ENCODE measurements at regions not wholly inside any gene's neighbourhood (a gene's known extent, or its start where the extent isn't known, plus 50 kb on each side); places are given as distances from the start of the nearest gene placed in this dataset.

DNA sequence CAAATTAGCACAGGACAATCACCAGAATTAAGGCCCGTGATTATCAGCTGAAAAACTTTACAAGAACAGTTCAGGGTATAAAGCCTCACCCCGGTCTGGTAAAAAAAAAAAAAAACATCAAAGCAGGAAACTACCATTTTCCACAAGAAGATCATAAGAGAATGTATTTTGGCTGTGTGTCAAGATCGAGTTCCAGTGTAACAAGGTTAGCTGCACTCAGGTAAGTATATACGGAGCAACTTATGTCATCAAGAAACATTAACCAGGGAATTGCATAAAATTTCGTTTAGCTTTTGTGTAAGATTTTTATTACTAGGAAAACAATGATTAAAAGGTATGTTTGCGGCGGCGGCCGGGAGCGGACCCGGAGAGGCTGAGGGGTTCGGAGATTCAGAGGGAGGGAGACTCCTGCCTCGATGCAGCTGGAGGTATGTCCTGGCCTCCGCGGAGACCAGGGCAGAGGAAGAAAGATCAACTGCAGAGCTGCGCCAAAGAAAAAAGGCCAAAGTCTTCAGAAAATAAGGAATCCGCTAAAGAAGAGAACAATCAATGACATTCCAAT is 533.8 kb upstream of the CNTNAP2 start:
- no peak for TF ChIP-seq TAF1 (IDR thresholded peaks at IDR 0.05; ENCODE audit: low read depth)
- TF ChIP-seq EP300 (IDR thresholded peaks at IDR 0.05; ENCODE audit: borderline replicate concordance) = no peak
- no peak for TF ChIP-seq ZBTB7A (IDR thresholded peaks at IDR 0.05; ENCODE audit: low read depth)
- TF ChIP-seq, protein P1, sequence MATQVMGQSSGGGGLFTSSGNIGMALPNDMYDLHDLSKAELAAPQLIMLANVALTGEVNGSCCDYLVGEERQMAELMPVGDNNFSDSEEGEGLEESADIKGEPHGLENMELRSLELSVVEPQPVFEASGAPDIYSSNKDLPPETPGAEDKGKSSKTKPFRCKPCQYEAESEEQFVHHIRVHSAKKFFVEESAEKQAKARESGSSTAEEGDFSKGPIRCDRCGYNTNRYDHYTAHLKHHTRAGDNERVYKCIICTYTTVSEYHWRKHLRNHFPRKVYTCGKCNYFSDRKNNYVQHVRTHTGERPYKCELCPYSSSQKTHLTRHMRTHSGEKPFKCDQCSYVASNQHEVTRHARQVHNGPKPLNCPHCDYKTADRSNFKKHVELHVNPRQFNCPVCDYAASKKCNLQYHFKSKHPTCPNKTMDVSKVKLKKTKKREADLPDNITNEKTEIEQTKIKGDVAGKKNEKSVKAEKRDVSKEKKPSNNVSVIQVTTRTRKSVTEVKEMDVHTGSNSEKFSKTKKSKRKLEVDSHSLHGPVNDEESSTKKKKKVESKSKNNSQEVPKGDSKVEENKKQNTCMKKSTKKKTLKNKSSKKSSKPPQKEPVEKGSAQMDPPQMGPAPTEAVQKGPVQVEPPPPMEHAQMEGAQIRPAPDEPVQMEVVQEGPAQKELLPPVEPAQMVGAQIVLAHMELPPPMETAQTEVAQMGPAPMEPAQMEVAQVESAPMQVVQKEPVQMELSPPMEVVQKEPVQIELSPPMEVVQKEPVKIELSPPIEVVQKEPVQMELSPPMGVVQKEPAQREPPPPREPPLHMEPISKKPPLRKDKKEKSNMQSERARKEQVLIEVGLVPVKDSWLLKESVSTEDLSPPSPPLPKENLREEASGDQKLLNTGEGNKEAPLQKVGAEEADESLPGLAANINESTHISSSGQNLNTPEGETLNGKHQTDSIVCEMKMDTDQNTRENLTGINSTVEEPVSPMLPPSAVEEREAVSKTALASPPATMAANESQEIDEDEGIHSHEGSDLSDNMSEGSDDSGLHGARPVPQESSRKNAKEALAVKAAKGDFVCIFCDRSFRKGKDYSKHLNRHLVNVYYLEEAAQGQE (IDR thresholded peaks at IDR 0.05; ENCODE audit: low read depth) = no peak
- no peak for TF ChIP-seq EGR1 (IDR thresholded peaks at IDR 0.05)
- no peak for TF ChIP-seq CREB1 (IDR thresholded peaks at IDR 0.05; ENCODE audit: low read depth)
- no peak for TF ChIP-seq RAD21 (IDR thresholded peaks at IDR 0.05; ENCODE audit: low read depth)
- TF ChIP-seq, protein P2, sequence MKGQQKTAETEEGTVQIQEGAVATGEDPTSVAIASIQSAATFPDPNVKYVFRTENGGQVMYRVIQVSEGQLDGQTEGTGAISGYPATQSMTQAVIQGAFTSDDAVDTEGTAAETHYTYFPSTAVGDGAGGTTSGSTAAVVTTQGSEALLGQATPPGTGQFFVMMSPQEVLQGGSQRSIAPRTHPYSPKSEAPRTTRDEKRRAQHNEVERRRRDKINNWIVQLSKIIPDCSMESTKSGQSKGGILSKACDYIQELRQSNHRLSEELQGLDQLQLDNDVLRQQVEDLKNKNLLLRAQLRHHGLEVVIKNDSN (IDR thresholded peaks at IDR 0.05) = no peak
- TF ChIP-seq MAX (IDR thresholded peaks at IDR 0.05) = no peak
- TF ChIP-seq TEAD4 (IDR thresholded peaks at IDR 0.05) = no peak

All from Ishikawa (cell line).